NCI-H2227 treated with DMSO at 0.1 percent for 48 hours (cell line): ENCODE measurements at regions not wholly inside any gene's neighbourhood (a gene's known extent, or its start where the extent isn't known, plus 50 kb on each side); places are given as distances from the start of the nearest gene placed in this dataset.

Source experiments
- DNase-seq: peaks from one replicate; lab custom pipeline; 2025; lab: John Stamatoyannopoulos, UW

DNA sequence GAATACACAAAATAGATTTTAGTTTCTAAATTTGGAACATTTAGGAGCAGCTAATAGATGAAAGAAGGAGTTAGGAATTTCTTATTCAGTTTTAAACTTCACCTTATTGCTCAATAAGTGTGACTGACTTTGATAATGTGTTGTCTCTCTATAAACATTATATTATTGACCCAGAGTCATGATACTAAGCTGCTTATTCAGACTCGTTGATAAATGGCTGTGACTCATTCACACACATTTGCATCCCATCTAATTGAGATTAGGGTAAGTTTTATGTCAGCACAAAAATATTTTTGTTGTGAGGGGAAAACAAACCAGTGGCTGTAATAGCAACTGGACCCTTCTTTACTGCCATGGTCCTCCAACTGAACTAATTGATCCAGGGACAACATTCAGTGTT, 137.6 kb downstream of the GOLIM4 start:
- DNase-seq: no peak

GRCh38 chr3:167952969-167953368, 142.8 kb downstream of the GOLIM4 start:
- no peak for DNase-seq

GRCh38 chr3:167950212-167950611, 145.5 kb downstream of the GOLIM4 start:
- DNase-seq: no peak

DNA sequence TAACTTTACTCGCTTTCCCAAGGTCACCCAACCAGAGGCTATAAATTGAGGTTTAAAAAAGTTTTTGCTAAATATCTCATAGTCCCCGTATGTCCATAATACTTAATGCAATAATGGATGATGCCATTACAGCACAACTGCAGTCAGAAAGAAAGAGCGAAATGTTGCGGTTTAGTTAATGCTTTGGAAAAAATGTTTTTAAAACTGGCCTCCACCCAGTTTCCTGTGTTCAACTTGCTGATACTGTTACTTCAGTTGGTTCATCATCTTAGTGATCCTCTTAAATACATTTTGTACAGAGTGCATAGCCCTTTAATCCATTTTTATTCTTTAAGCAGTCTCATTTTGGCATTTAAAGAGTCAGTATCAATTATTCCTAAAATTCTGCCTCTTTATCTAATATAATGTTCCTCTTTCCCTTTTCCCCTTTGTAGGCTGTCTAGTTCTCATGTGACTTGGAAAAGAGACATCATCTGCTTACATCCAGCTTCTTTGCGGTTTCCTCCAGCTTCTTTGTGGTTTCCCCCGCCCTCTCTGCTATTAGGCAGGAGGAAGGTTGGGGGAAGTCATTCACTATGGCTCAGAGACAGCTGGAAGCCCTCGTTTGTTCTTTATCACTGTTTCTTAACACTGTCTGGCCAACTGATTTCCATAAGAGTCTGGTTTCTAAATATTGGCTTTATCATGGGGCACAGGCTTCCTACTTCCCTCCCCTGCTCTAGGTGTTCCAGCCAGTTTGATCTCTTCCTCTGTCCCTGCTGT, 154.3 kb downstream of the GOLIM4 start:
- DNase-seq: no peak

DNA sequence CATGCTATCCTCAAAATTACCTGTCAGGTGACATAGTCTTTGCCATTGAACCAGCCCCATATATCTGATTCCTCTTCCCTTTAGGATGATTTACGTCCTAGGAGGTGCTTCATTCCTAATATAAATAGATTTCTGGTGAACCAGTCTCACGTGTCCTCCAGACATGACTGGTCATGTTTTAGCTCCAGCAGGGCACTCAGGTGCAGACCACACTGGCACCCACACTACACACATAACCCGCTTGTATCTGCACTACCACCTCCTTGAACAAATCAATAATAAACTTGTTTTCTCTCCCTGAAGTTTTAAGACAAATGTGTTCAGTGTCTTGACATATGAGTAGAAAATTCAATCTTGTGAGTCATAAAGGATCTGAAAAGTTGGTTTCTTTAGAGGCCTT, 155.5 kb downstream of the GOLIM4 start:
- no peak for DNase-seq

- no peak for DNase-seq
Measured at GRCh38 chr3:167938516-167938915, 157.2 kb downstream of the GOLIM4 start.

DNA sequence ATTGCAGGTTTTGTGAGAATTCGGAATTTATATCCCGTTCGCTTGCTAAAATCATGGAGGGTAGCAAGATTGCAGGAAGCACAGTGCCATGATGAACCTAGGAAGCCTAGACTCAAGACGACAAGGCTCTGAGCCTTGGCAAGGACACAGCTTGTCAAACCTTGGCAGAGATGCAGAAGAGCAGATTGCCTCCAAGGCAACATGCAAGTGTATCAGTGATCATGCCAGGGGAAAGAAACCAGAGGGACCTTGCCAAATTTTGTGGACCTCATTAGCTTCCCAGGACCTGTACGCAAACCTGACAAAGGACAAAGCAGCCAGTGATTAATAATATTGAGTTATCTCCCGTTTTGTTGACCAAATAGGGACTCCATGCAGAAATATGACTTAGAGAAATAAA, 159.7 kb downstream of the GOLIM4 start:
- DNase-seq: no peak

- DNase-seq: no peak
Measured at GRCh38 chr3:167930453-167930852, 165.3 kb downstream of the GOLIM4 start.

DNA sequence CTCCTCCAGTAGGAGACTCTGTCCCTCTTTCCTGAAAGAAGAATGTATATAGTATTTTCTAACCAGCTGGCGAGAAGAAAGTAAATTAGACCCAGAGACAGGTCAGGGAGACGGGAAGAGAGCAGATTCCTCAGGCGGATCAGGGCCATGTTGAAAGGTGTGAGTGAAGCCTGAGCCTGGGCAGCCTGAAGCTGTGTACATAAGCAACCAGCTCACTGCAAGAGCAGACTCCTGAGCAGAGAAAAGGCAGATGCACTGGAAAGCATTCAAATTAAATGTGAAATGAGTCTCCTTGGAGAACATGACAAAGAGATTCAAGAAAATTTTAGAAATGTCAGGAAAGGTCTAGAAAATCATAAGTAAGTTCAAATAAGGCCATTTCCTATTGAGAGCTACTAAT, 165.8 kb downstream of the GOLIM4 start:
- DNase-seq: no peak

DNA sequence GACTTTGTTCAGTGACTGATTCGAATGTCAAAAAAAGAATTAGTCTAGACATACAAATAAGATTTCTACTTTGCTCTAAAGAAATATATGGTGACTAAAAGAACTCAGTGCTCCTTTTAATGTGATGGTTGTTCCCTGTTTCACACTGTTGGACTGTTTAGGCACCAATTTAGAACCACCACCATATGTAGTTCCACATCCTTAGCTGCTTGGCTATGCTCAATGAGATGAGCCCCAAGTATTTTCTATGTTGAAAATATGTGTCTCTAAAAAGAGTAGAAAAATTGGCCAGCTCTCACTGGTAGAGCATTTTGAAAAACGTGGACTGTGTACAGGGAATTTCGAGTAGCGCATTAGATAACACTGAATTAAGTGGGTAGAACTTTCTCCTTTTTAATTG, 167.3 kb downstream of the GOLIM4 start:
- no peak for DNase-seq

DNA sequence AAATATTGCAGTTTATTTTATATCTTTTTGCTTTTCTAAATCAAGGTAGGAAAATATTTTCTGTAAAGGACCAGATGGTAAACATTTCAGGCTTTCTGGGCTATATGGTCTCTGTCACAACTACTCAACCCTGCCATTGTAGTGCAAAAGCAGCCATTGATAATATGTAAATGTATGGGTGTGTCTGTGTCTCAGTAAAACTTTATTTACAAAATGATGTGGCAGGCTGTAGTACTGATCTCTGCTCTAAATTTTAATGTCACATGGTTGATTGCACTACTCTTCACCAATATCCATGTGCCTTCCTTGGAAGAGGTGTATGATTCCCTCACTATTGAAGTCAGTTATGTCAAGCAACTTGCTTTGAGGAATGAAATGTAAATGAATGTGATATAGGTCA, 175.0 kb downstream of the GOLIM4 start:
- no peak for DNase-seq

DNA sequence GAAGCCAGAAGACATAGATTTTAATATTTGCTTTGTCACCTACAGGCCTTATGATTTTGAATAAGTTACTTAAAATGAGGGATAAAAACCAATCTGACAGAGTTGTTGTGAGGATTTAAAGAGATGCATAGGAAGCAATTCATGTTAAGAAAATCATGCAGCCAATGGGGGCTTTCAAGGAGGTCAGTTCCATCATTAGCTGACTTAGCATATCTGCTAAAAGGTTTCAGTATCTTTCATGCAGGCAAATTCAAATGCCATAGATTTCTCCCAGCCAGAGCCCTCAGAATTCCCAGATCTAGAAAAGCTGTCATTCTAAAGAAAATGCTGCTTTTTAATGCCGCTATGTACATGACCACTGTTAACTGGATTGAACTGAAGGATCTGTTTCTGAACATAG, 176.1 kb downstream of the GOLIM4 start:
- no peak for DNase-seq

DNA sequence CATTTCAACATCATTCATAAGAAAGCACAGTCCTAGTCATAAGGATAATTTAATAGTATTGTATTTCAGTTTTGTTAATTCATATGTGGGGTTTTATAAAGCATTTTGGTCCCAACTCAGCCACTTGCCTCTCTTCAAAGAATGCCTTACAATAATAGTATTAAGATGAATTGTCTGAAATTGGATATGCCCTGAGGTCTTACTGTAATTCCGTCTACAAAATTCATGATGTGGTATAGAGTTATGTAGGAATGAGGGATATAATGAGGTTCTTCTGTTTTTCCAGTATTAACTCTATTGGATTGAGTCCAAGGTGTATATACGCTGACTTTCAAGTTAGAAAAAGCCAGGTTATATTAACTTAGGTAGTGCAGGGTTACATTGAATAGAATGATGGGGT, 177.0 kb downstream of the GOLIM4 start:
- no peak for DNase-seq

DNA sequence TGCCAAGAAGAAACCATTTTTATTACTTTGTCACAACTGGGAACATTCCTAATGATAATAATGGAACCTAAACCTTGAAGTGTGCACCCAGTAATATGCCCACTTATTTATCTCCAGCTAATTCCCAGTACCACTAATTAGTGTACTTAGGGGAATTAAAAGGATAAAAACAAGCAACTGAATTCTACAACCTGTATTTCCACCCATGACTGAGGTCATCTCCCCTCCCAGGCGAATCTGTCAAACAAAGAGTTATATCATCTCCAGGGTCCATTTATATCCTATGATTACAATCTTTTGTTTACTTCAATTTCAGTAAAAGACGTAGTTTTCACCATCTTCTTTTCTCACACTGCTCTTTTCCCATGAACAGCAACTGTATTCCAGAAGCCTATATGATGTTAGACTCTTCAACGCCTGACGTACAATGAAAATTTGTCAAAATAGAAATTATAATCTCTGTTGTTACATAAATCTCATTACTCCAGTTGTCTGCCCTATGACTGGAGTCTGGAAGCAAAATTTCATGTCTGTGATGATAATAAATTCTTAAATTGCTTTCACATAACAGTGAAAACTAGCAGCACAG, 177.6 kb downstream of the GOLIM4 start:
- DNase-seq: no peak

GRCh38 chr3:167913219-167913835, 177.8 kb downstream of the SERPINI1 start:
- no peak for DNase-seq

- no peak for DNase-seq
Measured at GRCh38 chr3:167909952-167910351, 174.4 kb downstream of the SERPINI1 start.

GRCh38 chr3:167909504-167909896, 174.0 kb downstream of the SERPINI1 start:
- DNase-seq: no peak

GRCh38 chr3:167908746-167909503, 173.4 kb downstream of the SERPINI1 start:
- DNase-seq: no peak

DNA sequence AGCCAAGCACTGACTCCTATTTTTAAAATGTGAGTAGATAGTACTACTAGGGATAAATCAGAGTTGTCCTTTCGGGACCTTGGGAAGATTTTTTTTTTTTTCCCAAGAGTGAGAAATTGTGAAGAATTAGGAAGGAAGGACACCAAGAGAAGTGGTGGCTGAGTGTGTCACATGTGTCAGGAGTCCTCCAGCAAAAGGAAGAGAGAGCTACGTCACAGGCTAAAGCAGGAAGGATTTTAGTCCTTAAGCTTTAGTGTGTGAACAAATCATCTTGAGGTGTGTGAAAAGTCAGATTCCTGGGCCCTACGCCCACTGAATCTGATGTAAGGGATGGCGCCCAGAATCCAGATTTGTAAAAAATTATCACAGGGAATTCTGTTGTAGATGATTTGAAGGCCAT, 172.7 kb downstream of the SERPINI1 start:
- DNase-seq: no peak

- DNase-seq: no peak
Measured at GRCh38 chr3:167901138-167901537, 165.6 kb downstream of the SERPINI1 start.

DNA sequence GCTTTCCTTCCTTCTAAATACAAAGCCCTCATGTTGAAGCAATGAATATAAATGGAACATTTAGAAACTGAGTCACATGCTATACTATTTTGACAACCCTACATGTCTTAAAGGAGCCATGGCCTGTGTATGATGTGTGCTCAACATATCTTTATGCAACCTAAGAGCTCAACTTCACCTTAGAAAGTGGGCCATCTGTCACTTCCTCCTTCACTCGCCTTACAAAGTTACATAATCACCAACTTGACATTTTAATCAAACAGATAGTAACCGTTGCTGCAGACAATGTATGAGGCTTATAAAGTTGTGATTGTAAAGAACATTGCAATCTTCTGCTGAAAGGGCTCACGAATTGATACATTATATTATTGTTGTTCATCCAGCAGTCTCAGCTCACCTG, 163.6 kb downstream of the SERPINI1 start:
- DNase-seq: no peak

DNA sequence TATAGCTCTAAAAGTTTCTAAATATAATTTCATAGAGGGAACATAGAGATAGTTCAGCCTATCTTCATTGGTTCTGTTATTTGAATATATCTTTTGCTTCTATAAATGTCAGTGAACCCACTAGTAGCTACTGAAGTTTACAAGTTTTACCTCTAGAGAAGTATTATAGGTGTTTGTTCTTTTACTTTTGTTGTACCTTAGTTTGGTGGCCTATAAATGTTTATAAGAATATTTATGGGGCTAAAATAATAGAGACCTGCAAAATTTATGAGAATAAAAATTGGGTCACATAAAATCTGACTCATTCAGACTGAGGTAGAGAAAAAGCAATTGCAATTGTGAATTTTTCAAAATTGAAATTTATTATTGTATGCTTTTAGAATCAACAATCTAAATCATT, 162.6 kb downstream of the SERPINI1 start:
- no peak for DNase-seq

- no peak for DNase-seq
Measured at GRCh38 chr3:167895684-167896083, 160.2 kb downstream of the SERPINI1 start.
